ENCODE measurements at regions not wholly inside any gene's neighbourhood (a gene's known extent, or its start where the extent isn't known, plus 50 kb on each side); places are given as distances from the start of the nearest gene placed in this dataset.

- no peak overlapping the region for H3K4me3 ChIP-seq (ENCODE audit: low read depth, low read length)
- TF ChIP-seq CTCF (IDR thresholded peaks at IDR 0.05; ENCODE audit: control insufficient read depth, extremely low read depth, insufficient read depth) = no peak
- no peak for DNase-seq (ENCODE audit: low read depth)
Measured at GRCh38 chr9:88596376-88596775, 61.4 kb downstream of the NXNL2 start.

GRCh38 chr9:88604836-88605511 is 70.0 kb downstream of the NXNL2 start:
- DNase-seq (ENCODE audit: low read depth) = peak; percentile 21
- TF ChIP-seq CTCF (IDR thresholded peaks at IDR 0.05; ENCODE audit: control insufficient read depth, extremely low read depth, insufficient read depth) = no peak
- no peak overlapping the region for H3K4me3 ChIP-seq (ENCODE audit: low read depth, low read length)

- DNase-seq (ENCODE audit: low read depth) = peak; percentile 45
- no peak overlapping the region for H3K4me3 ChIP-seq (ENCODE audit: low read depth, low read length)
- no peak for TF ChIP-seq CTCF (IDR thresholded peaks at IDR 0.05; ENCODE audit: control insufficient read depth, extremely low read depth, insufficient read depth)
Measured at GRCh38 chr9:88605512-88606362, 70.8 kb downstream of the NXNL2 start.

- H3K4me3 ChIP-seq (ENCODE audit: low read depth, low read length) = no peak overlapping the region
- DNase-seq (ENCODE audit: low read depth) = no peak
- no peak for TF ChIP-seq CTCF (IDR thresholded peaks at IDR 0.05; ENCODE audit: control insufficient read depth, extremely low read depth, insufficient read depth)
Measured at GRCh38 chr9:88614359-88614758, 79.4 kb downstream of the NXNL2 start.

- no peak overlapping the region for H3K4me3 ChIP-seq (ENCODE audit: low read depth, low read length)
- TF ChIP-seq CTCF (IDR thresholded peaks at IDR 0.05; ENCODE audit: control insufficient read depth, extremely low read depth, insufficient read depth) = no peak
- no peak for DNase-seq (ENCODE audit: low read depth)
Measured at GRCh38 chr9:88623698-88624097, 88.7 kb downstream of the NXNL2 start.

- H3K4me3 ChIP-seq (ENCODE audit: low read depth, low read length) = no peak overlapping the region
- no peak for TF ChIP-seq CTCF (IDR thresholded peaks at IDR 0.05; ENCODE audit: control insufficient read depth, extremely low read depth, insufficient read depth)
- no peak for DNase-seq (ENCODE audit: low read depth)
Measured at GRCh38 chr9:88628114-88628513, 93.1 kb downstream of the NXNL2 start.
